Hematopoietic multipotent progenitor cell treated with erythropoietin and hydrocortisone succinate and interleukin-3 and kit ligand, for 15 days (in vitro differentiated cells): ENCODE measurements at regions not wholly inside any gene's neighbourhood (a gene's known extent, or its start where the extent isn't known, plus 50 kb on each side); places are given as distances from the start of the nearest gene placed in this dataset.
"Not testable (repeated sequence)": the region's sequence is repeated elsewhere in the genome, so short reads cannot be mapped to it uniquely, and the experiment has no call there.

Source experiments
- DNase-seq: peaks from one replicate; pipeline ENCODE4 v3.0.0-alpha.2; 2015; ENCODE audit warnings: low spot score

GRCh38 chr7:16369855-16370254 is 51.5 kb downstream of the CRPPA start:
- no peak for DNase-seq

GRCh38 chr7:16369309-16369708 is 52.0 kb downstream of the CRPPA start:
- DNase-seq, result not testable (repeated sequence)

- no peak for DNase-seq
Observed at GRCh38 chr7:16368885-16369284, 52.5 kb downstream of the CRPPA start.

GRCh38 chr7:16367115-16367514 is 54.2 kb downstream of the CRPPA start:
- no peak for DNase-seq

GRCh38 chr7:16365952-16366351 is 55.4 kb downstream of the CRPPA start:
- DNase-seq, result no peak

GRCh38 chr7:16365177-16365576 is 56.2 kb downstream of the CRPPA start:
- no peak for DNase-seq

- no peak for DNase-seq
Observed at GRCh38 chr7:16359216-16359615, 62.1 kb downstream of the CRPPA start.

- no peak for DNase-seq
Observed at GRCh38 chr7:16357921-16358320, 63.4 kb downstream of the CRPPA start.

- DNase-seq, result no peak
Observed at GRCh38 chr7:16357474-16357873, 63.9 kb downstream of the CRPPA start.

- DNase-seq, result no peak
Observed at GRCh38 chr7:16356301-16356958, 64.9 kb downstream of the CRPPA start.

- no peak for DNase-seq
Observed at GRCh38 chr7:16354573-16354972, 66.8 kb downstream of the CRPPA start.

GRCh38 chr7:16353226-16353625 is 68.1 kb downstream of the CRPPA start:
- DNase-seq, result no peak

- DNase-seq, result no peak
Observed at GRCh38 chr7:16350634-16351033, 70.7 kb downstream of the CRPPA start.

GRCh38 chr7:16348251-16348650 is 73.1 kb downstream of the CRPPA start:
- DNase-seq, result no peak

GRCh38 chr7:16347827-16348192 is 73.5 kb downstream of the CRPPA start:
- DNase-seq, result no peak

- DNase-seq, result no peak
Observed at GRCh38 chr7:16347066-16347826, 74.1 kb downstream of the CRPPA start.

- DNase-seq, result no peak
Observed at GRCh38 chr7:16345979-16346958, 75.1 kb downstream of the CRPPA start.

GRCh38 chr7:16344927-16345326 is 76.4 kb downstream of the CRPPA start:
- DNase-seq, result no peak

- DNase-seq, result no peak
Observed at GRCh38 chr7:16343612-16344011, 77.7 kb downstream of the CRPPA start.

- no peak for DNase-seq
Observed at GRCh38 chr7:16338065-16338464, 83.3 kb downstream of the CRPPA start.

- DNase-seq, result no peak
Observed at GRCh38 chr7:16326106-16326505, 95.2 kb downstream of the CRPPA start.

- no peak for DNase-seq
Observed at GRCh38 chr7:16323313-16323712, 98.0 kb downstream of the CRPPA start.
